Thoracic aorta (tissue), 2 donors: ENCODE measurements at regions not wholly inside any gene's neighbourhood (a gene's known extent, or its start where the extent isn't known, plus 50 kb on each side); places are given as distances from the start of the nearest gene placed in this dataset.

Source experiments
- ATAC-seq: fragments of 150-250 bp; one replicate; pipeline ENCODE4 v1.8.0; 2017; ENCODE audit warnings: low read depth; ENCODE audit not compliant: insufficient number of reproducible peaks, low FRiP score
- DNase-seq: peaks from one replicate; pipeline ENCODE4 v3.0.0-alpha.2; 2020; ENCODE audit warnings: low spot score
- H3K27ac ChIP-seq, 2 donors: fragments of 200-600 bp; sonication (generic); 1 replicate in 1 of 2; 2 replicates in 1 of 2; pipeline ENCODE4 v1.5.1; 2016; ENCODE audit warnings: mild to moderate bottlenecking in 2 of 2, moderate library complexity in 2 of 2
- H3K27me3 ChIP-seq: fragments of 200-600 bp; sonication (generic); replicated peaks from 2 replicates; pipeline ENCODE4 v1.6.0; 2016; ENCODE audit warnings: mild to moderate bottlenecking; ENCODE audit not compliant: insufficient read depth
- H3K36me3 ChIP-seq: fragments of 200-600 bp; sonication (generic); one replicate; pipeline ENCODE4 v1.5.1; 2016
- H3K4me1 ChIP-seq, 2 donors: fragments of 200-600 bp; sonication (generic); 1 replicate in 1 of 2; 2 replicates in 1 of 2; pipeline versions ENCODE4 v1.5.1 to v1.6.0; 2016; ENCODE audit warnings: low read depth in 2 of 2, mild to moderate bottlenecking in 1 of 2; ENCODE audit not compliant: control insufficient read depth in 1 of 2
- H3K4me3 ChIP-seq: fragments of 200-600 bp; sonication (generic); 2 replicates; pipeline ENCODE4 v1.5.1; 2016; ENCODE audit warnings: mild to moderate bottlenecking
- H3K9me3 ChIP-seq: fragments of 200-600 bp; sonication (generic); 2 replicates; pipeline ENCODE4 v1.5.1; 2016
- TF ChIP-seq, protein P1 (sequence below): fragments of 200-600 bp; sonication (generic); IDR thresholded peaks from one replicate; pipeline ENCODE4 v1.5.1; 2019; ENCODE audit warnings: antibody characterized with exemption

DNA sequence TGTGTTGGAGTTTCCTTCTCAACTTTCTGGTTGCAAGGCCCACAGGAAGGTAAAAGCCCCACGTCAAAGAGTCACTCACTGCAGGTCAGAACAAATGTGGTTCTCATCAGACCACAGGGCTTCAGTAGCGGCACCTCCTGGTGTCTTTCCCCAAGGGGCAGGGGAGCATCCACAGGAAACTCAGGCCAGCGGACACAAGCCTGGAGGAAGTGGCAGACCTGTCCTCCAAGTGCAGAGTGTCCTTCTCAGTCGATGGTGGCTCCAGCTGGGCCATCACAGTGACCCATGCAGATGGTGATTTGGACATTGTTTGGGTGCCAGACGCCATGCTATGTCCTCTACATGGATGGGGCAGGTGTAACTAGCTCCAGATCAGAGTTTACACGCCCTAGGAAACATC is 84.9 kb downstream of the ACKR3 start:
- Histone ChIP-seq H3K27ac (no peak overlapping the region), H3K4me3 (no peak overlapping the region), H3K27me3 (no peaks in the 10 kb centered on the region), H3K36me3 (no peaks in the 10 kb centered on the region), H3K4me1 (no peaks in the 10 kb centered on the region), H3K9me3 (no peaks in the 10 kb centered on the region)
- DNase-seq (no peak), ATAC-seq (no peak)
- TF ChIP-seq, protein P1, sequence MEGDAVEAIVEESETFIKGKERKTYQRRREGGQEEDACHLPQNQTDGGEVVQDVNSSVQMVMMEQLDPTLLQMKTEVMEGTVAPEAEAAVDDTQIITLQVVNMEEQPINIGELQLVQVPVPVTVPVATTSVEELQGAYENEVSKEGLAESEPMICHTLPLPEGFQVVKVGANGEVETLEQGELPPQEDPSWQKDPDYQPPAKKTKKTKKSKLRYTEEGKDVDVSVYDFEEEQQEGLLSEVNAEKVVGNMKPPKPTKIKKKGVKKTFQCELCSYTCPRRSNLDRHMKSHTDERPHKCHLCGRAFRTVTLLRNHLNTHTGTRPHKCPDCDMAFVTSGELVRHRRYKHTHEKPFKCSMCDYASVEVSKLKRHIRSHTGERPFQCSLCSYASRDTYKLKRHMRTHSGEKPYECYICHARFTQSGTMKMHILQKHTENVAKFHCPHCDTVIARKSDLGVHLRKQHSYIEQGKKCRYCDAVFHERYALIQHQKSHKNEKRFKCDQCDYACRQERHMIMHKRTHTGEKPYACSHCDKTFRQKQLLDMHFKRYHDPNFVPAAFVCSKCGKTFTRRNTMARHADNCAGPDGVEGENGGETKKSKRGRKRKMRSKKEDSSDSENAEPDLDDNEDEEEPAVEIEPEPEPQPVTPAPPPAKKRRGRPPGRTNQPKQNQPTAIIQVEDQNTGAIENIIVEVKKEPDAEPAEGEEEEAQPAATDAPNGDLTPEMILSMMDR: no peak

DNA sequence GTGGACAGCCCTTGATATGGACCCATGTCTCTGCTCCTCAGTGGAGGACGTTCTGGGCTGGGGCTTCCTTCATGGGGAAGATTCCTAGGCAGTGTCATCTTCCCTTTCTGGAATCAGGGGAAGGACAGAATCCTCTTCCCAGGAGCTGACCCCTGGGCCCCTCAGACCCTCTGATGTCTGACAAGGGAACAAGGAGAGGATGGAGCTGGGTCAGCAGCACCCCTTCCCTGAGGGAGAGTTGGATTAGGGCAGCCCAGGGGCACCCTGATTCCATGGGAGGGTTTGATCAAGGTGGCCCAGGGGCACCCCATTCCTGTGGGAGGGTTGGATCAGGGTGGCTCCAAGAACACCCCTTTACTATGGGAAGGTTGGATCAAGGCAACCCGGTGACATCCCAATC is 86.5 kb downstream of the ACKR3 start:
- no peaks in the 10 kb centered on the region for H3K36me3 ChIP-seq
- ATAC-seq: no peak
- TF ChIP-seq, protein P1: no peak
- H3K9me3 ChIP-seq: no peaks in the 10 kb centered on the region
- H3K27ac ChIP-seq: no peak overlapping the region
- H3K4me1 ChIP-seq: peaks cover 8 to 11% of the 10 kb centered on the region in 2 donors
- no peak for DNase-seq
- no peaks in the 10 kb centered on the region for H3K27me3 ChIP-seq
- H3K4me3 ChIP-seq: no peak overlapping the region

DNA sequence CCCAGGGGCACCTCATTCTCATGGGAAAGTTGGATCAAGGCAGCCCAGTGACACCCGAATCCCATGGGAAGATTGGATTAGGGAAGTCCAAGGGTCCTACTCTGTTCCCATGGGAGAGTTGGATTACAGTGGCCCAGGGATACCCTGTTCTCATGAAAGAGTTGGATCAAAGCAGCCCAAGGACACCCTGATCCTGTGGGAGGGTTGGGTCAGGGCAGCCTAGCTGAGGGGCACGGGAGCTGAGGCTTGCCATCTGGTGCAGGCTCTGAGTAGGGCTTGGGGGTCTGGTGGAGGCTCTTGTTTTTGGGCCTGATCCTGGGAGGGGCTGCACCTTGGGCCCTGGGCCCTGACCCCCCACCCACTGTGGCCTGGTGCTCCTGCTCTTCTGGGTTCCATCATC is 87.1 kb downstream of the ACKR3 start:
- Histone ChIP-seq H3K4me3 (no peak overlapping the region), H3K4me1 (peaks cover 13 to 17% of the 10 kb centered on the region in 2 donors), H3K36me3 (no peaks in the 10 kb centered on the region), H3K27me3 (no peaks in the 10 kb centered on the region), H3K9me3 (no peaks in the 10 kb centered on the region), H3K27ac (no peak overlapping the region)
- TF ChIP-seq, protein P1: no peak
- no peak for DNase-seq
- no peak for ATAC-seq

DNA sequence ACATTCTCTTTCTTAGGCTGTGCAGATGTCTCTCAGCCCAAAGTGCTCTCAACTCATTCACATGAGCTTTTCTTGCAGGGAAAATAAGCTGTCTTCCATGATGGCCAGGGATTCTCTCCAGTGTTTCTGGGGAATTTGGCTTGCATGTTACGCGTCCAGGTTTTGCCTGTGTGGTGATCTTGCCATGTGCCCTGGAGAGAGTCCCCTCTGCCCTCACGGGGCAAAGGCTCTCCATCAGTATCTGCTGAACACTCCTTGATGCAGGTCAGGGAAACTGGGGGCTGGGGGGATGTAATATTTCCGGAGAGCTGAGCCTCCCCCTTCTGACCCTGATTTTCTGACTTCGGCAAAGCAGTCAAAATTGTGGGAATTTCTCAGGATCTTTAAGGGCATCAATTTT is 87.6 kb downstream of the ACKR3 start:
- no peak for ATAC-seq
- H3K4me3 ChIP-seq: no peak overlapping the region
- H3K4me1 ChIP-seq: peaks cover 14 to 22% of the 10 kb centered on the region in 2 donors
- no peaks in the 10 kb centered on the region for H3K36me3 ChIP-seq
- TF ChIP-seq, protein P1: no peak
- no peak overlapping the region for H3K27ac ChIP-seq
- DNase-seq: no peak
- H3K27me3 ChIP-seq: no peaks in the 10 kb centered on the region
- no peaks in the 10 kb centered on the region for H3K9me3 ChIP-seq

DNA sequence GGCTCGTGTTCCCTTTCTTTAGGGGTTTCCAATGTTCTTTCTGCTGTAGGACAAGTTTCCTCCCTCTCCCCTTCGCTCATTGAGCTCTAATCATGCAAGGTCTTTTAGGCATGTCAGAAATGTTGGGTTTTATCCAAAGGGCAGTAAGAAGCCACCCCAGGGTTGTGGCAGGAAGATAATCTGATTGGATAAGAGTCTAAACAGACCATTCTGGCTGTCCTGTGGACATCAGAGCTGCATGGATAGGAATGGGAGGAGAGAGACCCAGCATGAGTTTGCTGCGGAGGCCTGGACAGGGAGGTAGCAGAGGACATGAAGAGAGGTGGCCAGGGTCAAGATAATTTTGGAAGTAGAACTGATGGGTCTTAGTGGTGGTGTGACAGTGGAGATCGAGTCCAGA is 88.2 kb downstream of the ACKR3 start:
- Histone ChIP-seq H3K4me3 (no peak overlapping the region), H3K27ac (no peak overlapping the region), H3K36me3 (no peaks in the 10 kb centered on the region), H3K27me3 (no peaks in the 10 kb centered on the region), H3K9me3 (no peaks in the 10 kb centered on the region), H3K4me1 (peaks cover 14 to 28% of the 10 kb centered on the region in 2 donors)
- DNase-seq (no peak), ATAC-seq (no peak)
- TF ChIP-seq, protein P1: no peak
